Caki2 (cell line): ENCODE measurements at regions not wholly inside any gene's neighbourhood (a gene's known extent, or its start where the extent isn't known, plus 50 kb on each side); places are given as distances from the start of the nearest gene placed in this dataset.
"Not testable (repeated sequence)": the region's sequence is repeated elsewhere in the genome, so short reads cannot be mapped to it uniquely, and the experiment has no call there.

Experiments
- DNase-seq: peaks from one replicate; pipeline ENCODE4 v3.0.0-alpha.2; 2015; ENCODE audit warnings: low read depth
- in situ Hi-C: cut with HindIII; loops from 2 replicates; pipeline ENCODE4 v1.10.0; 2016; ENCODE audit warnings: low sequenced_read_pairs, low pct_unique_long_range_greater_than_20kb, mixed read lengths

DNA sequence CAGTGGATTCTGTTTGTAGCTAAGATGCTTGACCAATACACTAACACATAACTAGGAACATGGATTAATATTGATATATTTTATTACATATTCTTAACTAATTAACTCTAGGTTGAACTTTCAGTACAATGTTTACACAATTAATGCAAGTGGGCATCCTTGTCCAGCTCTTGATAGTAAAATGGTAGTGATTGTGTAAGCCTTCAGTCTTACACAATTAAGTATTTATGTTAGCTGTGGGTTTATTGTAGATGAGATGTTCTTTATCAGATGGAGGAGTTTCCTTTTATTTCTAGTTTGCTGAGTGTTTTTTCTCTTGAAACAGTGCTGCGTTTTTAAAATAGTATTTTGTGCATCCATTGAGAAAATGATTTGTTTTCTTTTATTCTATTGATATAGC, 1210.8 kb downstream of the CDH12 start:
- no peak for DNase-seq
- in situ Hi-C loops, result no loop called here

GRCh38 chr5:21623831-21624230, 1229.3 kb downstream of the CDH12 start:
- DNase-seq, result no peak
- in situ Hi-C loops, result no loop called here

GRCh38 chr5:21615195-21615765, 1237.9 kb downstream of the CDH12 start:
- in situ Hi-C loops, result no loop called here
- DNase-seq, result no peak

DNA sequence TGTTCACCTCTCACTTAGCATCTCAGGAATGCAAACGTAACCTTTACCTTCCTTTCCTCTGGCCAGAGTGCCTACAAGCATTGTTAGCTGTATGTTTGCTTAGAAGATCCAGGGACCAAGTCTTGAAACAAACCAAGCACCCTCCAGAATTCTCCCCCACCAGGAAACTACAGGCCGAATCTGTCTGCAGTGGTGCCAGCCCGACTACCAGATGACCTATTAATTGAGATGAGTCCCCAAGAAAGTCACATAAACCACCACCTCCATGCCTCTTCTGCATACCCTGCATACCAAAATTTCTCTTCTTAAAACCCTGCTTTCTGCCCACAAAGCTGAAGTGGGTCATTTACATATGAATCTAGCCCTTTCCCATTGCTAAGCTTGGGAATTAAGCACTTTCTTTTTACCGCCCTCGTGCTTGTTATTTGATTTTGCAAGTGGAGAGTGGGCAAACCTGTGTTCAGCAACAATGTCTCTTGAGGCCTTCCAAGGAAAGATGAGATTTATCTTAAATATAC, 1239.1 kb downstream of the CDH12 start:
- no peak for DNase-seq
- in situ Hi-C loops, result no loop called here

- in situ Hi-C loops, result no loop called here
- DNase-seq, result no peak
These were observed 1249.3 kb downstream of the CDH12 start for GRCh38 chr5:21603796-21604195.

- in situ Hi-C loops, result no loop called here
- no peak for DNase-seq
These were observed 1258.6 kb downstream of the CDH12 start for GRCh38 chr5:21594566-21594965.

- in situ Hi-C loops, result no loop called here
- DNase-seq, result no peak
These were observed 1259.9 kb downstream of the CDH12 start for GRCh38 chr5:21593261-21593660.

DNA sequence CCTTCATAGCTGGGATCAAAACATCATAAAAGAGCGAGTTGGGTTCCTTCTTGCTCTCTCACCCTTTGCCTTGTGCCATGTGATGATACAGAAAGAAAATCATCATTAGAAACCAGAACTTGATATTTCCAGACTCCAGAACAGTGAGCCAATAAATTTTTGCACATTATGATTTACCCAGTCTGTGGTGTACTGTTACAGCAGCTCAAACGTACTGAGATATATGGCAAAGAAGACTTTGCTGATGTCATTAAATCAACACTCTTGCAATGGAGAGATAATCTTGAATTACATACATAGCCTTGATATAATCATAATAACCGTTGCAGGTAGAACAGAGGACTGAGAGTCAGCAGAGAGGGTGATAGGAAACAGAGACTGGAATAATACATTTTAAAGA, 1271.6 kb downstream of the CDH12 start:
- no peak for DNase-seq
- in situ Hi-C loops, result no loop called here

DNA sequence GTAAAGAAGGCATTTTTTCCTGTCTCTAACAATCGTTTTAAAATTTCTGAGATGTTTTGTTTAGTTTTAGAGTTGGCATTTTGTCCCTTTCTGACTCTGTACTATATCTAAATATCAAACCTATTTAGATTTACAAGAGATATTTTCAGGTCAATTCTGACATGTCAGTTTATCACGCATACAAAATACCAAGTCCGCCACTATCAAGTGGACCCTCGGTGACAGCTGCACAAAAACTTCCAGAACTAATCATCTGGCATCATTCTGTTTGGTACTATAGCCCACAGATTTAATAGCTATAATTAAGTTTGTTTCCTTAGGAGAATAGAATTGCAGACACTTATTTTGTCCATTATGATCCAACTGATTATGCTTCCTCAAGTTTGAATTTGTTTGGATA, 1278.2 kb downstream of the CDH12 start:
- in situ Hi-C loops, result no loop called here
- no peak for DNase-seq

GRCh38 chr5:21574438-21574837, 1278.7 kb downstream of the CDH12 start:
- in situ Hi-C loops, result no loop called here
- no peak for DNase-seq

DNA sequence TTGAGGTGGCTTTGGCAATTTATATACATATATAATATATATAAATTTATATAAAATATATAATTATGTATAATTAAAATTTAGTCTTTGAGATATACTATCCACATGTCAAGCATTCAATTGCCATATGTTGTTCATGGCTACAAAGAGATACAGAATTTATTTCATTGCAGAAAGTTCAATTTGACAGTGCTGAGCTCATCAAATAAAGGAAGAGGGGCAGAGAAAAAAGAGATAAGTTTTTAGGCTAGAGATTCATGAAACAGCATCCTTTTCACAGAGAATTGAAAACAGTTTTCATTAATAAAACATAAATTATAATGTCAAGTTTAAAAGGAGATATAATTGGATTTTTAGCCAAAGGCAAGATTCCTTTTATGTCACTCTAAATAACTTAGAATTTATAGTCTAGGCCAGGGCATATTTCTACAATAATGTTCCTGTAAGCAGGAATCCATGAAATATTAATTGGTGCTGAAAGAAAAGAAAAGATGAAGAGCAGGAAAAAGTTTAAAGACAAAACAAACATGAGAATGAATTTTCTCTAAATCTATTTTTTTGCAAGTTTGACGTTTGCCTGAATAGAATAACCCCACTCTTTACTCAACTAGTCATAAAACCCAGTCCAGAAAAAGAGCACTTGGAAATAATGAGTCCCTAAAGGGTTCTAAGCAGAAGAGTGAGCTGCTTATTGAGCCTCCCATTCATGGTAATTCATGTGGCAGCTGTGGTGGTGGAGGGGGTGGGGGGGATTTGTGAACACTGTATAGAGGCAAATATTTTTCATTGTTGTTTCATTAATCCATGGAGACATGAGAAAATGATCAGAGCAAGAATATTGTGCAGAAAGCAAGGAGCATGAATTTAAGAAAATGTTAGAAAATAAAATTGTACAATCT, 1279.5 kb downstream of the CDH12 start:
- DNase-seq, result no peak
- in situ Hi-C loops, result no loop called here

DNA sequence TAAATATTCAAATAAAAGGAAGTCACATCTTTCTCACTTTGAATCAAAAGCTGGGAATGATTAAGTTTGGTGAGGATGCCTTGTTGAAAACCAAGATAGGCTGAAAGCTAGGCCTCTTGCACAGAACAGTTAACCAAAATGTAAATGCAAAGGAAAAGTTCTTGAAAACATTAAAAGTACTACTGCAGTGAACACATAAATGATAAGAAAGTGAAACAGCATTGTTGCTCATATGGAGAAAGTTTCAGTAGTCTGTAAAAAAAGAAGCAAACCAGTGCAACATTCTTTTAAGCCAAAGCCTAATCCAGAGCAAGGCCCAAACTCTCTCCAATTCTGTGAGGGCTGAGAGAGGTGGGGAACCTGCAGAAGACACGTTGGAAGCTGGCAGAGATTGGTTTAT, 1281.9 kb downstream of the CDH12 start:
- DNase-seq, in situ Hi-C loops: not testable (repeated sequence)

GRCh38 chr5:21559109-21559508, 1294.0 kb downstream of the CDH12 start:
- peak; percentile 25 for DNase-seq
- in situ Hi-C loops, result not testable (repeated sequence)

- DNase-seq, in situ Hi-C loops: not testable (repeated sequence)
These were observed 1300.9 kb downstream of the CDH12 start for GRCh38 chr5:21552263-21552662.

GRCh38 chr5:21550916-21551315, 1302.2 kb downstream of the CDH12 start:
- DNase-seq, in situ Hi-C loops: not testable (repeated sequence)

DNA sequence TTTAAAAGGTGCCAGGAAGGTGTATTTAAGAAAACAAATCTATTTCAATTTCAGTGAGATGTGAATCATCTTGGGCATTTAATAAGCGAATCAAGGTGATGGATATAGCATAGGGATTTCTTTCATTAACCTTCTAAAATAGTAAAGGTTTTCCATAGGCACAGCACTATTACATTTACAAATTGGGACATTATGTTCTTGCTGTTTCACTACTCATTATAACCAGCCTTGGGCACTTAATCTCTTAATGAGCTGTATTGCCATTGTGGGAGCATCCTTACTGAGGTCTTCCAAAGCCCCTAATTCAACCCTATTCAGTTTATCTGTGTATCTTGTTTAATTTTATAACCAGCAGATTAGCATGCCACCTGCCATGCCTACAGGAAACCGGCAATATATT, 1305.5 kb downstream of the CDH12 start:
- in situ Hi-C loops, DNase-seq: not testable (repeated sequence)

- in situ Hi-C loops, DNase-seq: not testable (repeated sequence)
These were observed 1318.0 kb downstream of the CDH12 start for GRCh38 chr5:21535114-21535513.

GRCh38 chr5:21521157-21521556, 1332.0 kb downstream of the CDH12 start:
- DNase-seq, in situ Hi-C loops: not testable (repeated sequence)

DNA sequence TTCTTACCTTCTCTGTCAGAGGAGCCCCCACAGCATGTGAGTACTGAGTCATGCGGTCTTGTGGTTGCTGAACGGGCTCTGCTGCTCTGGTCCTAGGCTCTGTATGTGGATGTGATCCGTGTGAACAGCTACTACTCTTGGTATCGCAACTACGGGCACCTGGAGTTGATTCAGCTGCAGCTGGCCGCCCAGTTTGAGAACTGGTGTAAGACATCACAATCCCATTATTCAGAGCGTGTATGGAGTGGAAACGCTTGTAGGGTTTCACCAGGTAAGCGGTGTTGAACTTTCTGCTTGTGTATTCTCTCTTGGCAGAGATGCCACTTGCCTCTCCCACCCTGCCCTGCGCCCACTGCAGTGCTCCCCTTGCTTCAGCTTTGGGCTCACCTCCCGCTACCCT, 1356.2 kb downstream of the CDH12 start:
- in situ Hi-C loops, DNase-seq: not testable (repeated sequence)
